ENCODE measurements at regions not wholly inside any gene's neighbourhood (a gene's known extent, or its start where the extent isn't known, plus 50 kb on each side); places are given as distances from the start of the nearest gene placed in this dataset.

DNA sequence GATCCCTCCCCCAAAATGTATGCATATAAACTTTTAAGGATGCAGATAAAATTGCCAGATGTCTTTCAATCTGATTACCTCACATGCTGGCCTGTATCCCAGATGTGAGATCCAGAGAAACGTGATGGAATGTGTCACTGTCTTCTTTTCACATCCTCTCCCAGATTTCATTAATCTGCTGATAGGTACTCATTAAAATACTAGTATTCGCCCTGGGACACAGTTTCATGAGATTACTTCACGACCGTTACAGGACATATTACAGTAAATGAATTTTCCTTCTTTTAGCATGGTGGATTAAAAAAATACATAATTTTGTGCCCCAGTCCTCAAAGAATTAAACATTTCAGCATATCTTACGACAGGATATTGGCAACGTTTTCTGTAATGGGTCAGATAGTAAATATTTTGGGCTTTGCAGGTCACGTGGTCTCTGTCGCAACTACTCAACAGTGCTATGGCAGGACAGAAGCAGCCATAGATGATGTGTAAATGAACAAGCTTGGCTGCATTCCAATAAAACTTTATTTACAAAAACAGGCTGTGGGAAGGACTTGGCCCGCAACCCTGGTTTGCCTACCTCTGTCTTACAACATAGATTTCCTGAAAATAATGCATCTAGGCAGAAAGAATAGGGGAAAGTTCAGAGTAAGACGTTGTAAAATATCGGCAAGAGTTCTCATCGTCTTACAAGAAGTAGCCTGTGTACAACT, 156.0 kb upstream of the DIO3 start:
- in situ Hi-C loops (cut with MboI; ENCODE audit: low sequenced_read_pairs): no loop called here

DNA sequence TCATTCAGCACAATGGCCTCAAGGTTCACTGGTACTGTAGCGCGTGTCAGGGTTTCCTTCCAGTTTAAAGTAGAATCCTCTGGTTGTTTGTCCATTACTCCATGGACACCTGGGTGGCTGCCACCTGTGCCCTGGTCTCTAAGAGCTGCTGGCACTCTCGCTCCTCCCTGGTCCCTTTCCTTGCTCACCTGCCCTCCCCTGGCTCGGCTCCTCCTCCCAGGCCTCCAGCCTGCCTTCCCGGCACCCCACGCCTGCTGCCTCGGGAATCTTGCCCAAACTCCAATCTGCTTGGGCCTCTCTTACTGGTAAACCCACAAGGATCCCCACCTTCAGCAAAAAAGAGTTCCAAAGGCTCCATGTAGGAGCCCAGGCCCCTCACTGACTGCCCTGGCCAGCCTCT, 154.4 kb upstream of the DIO3 start:
- in situ Hi-C loops (cut with MboI; ENCODE audit: low sequenced_read_pairs): no loop called here

DNA sequence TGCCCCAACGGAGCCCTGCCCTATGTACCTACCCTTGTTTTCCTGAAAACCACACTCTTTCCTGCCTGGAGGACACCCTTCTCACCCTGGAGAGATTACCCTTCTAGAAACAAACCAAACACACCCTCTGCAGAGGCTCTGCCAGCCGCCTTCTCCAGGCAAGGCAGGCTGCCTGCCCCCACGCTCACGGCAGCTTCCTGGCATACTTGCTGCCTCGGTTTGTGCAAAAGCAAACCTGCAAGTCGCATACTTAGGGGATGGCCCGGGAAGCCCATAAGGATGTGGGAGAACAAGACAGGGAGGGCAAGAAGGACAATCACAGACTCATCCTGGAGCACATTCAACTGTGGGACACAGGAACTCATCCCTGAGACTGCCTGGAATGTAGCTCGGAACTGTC, 154.0 kb upstream of the DIO3 start:
- in situ Hi-C loops (cut with MboI; ENCODE audit: low sequenced_read_pairs): no loop called here

DNA sequence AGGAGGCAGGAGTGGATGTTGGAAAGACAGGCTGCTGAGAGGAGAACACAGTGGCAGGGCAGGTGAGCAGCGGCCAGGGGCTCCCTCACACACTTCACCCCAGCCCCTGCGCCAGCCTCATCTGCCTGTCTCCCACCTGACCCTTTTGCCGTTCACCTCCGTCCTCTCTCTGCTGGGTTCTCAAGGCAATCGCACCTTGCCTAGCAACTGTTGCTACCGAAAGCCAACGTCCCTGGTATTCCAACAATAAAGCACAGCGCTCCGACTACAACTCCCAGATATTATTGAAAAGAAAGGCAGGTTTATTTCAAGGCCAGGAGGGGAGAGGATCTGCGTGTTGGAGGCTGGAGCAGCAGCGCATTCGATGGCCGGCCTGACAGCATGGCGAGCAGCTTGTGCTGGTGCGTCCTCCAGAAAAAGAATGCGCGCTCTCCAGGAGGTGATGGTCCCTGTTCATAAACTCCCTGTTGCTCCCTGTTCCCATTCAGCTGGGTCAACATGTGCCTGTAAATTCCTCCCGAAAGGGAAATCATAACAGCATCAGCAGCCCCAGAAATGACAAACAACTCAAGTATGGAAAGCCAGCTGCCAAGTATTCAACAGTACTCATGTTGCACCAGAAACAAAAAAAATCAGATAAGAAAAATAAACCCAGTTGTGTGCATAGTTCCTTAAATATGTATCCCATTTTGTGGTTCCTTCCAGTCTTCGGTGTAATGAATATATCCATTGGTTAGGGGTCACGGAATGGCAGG, 153.0 kb upstream of the DIO3 start:
- in situ Hi-C loops (cut with MboI; ENCODE audit: low sequenced_read_pairs): no loop called here

DNA sequence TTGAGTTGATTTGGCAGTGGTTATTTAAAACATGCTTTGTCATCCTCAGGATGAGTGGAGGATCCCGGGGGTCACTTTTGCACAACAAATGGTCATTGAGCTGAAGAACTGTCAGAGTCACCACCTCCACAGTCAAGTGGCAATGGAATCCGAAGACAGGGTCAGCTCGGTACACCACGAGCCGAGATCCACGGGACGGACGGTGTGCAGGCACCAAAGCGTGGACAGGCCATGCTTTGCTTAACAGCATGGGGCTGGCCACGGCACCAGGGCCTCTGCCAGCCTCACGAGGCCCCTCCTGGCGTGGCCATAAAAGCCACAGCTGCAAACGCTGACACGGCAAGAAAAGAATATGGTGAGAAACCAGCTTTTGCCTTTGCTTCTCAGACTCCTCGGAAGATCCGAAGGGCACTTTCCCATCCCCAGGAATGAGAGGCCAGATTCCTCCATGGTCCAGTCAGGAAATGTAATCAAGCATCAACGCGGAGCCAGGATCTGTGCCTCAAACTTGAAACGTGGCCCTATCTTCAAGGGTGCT, 152.2 kb upstream of the DIO3 start:
- in situ Hi-C loops (cut with MboI; ENCODE audit: low sequenced_read_pairs): no loop called here

DNA sequence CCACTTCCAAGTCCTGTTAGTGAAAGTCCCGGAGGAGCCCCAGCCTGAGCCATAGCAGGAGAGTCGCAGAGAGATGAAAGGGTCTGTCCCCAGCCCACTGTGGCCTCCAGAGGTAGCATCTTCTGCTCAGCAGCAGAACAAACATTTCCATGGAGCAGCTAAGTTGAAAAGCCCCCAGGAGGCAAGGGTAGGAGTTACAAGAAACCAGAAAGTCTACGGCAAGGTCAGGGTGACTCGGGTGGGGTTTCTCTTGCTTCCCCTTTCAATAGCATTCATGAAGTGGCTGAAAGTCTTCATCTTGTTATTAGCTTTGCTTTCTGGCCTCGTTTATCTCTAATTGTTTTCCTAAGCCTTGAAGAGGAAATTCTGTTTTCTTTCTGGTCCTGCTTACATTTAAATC, 151.2 kb upstream of the DIO3 start:
- in situ Hi-C loops (cut with MboI; ENCODE audit: low sequenced_read_pairs): no loop called here

DNA sequence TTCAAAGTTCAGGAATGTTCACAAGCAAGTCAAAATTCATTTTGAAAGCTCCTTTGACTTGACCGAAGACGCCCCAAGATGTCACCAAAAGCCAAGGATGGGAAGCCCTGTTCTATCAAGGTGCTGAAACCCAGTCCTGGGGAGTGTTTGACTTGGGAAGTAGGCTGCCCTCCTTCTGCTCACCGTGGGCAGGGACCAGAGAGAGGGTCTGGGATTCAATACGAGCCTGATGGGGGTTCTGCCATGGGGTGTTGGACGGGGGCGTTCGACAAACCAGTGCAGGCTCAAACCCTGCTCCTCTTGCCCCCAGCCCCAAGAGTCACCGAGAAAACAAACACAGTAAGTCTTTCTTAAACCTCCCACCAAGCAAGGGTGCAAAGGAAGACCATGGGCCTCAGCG, 150.1 kb upstream of the DIO3 start:
- in situ Hi-C loops (cut with MboI; ENCODE audit: low sequenced_read_pairs): no loop called here

DNA sequence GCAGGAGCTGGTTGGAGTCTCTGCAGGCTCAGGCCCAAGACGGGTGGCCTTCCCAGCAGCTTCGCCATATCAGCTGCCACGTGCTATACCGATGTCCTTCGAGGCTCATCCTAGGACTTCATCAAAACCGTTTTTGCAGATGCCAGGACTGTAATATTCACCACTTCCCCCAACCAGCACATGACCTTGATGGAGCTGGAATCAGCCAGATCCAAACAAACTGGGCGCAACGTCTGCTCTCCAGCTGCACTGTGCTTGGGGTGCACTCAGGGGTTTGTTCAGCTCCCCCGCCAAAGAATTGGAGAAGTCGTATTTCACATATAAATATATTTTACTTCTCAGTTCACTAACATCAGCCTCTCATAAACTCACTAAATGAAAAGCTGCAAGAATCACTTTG, 149.5 kb upstream of the DIO3 start:
- in situ Hi-C loops (cut with MboI; ENCODE audit: low sequenced_read_pairs): no loop called here

DNA sequence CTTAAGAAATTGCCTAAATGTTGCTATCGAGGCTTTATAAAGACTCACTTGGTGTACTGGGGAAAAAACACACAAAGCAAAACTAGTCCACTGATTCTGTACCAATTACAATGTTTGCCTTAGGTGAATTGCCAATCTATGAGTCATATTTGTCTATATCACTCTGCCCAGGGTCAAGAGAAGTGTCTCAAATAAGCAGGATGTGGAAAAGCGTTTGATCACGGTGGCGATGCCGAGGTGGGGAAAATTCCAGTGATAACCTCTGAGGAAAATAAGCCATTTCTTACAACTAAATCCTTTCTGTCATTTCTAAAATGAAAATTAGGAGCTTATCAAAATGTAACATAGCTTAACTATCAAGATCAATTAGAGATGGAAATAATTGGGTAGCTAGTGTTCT, 148.6 kb upstream of the DIO3 start:
- in situ Hi-C loops (cut with MboI; ENCODE audit: low sequenced_read_pairs): no loop called here

DNA sequence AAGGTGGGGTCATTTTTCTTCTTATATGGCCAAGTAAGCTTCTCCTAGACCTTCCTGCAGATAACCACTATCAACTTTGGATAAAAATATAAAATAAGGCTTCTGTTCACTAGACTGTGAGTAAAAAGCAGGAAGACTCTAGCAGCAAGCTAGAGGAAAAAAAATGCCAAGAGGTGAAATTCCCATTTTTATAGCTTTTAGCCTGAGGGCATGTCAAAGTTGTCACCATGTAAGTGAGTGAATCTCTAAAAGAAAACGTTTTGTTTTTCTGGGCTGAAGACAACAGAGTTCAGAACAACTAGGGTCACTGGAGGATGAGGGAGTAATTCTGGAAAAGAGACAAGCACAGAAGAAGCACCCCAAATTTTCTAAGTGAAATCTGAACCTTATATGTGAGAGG, 143.9 kb upstream of the DIO3 start:
- in situ Hi-C loops (cut with MboI; ENCODE audit: low sequenced_read_pairs): no loop called here

DNA sequence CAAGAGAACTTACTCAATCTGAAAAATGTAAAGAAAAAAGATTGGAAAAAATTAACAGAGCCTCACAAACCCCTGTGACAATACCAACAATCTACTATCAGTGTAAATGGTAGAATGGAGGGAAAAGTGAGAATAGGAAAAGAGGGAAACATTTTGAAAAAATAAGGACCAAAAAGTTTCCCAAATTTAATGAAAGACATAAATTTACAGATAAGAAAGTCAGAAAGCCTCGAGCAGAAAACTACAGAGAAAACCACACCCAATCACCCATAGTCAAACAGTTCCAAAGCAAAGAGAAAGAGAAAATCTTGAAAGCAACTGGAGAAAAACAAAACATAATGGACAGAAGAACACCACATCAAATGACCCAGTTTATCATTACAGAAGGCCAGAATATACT, 142.7 kb upstream of the DIO3 start:
- in situ Hi-C loops (cut with MboI; ENCODE audit: low sequenced_read_pairs): no loop called here

DNA sequence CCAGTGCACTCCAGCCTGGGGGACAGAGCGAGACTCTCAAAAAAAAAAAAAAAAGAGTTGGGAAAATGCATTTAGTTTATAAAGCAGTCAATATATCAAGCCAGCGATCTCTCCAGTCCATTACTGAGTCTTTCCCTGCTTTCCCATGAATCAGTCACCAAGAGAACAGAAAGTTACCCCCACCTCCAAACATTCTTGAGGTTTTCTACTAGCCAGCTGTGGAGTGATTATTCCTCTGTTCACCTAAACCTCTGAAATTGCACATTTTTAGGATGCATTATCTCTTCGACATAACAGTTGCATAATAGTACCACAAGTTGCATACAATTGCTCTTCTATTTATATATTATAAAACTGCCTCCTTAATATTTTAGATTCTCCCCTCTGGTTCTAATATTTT, 134.8 kb upstream of the DIO3 start:
- in situ Hi-C loops (cut with MboI; ENCODE audit: low sequenced_read_pairs): no loop called here

DNA sequence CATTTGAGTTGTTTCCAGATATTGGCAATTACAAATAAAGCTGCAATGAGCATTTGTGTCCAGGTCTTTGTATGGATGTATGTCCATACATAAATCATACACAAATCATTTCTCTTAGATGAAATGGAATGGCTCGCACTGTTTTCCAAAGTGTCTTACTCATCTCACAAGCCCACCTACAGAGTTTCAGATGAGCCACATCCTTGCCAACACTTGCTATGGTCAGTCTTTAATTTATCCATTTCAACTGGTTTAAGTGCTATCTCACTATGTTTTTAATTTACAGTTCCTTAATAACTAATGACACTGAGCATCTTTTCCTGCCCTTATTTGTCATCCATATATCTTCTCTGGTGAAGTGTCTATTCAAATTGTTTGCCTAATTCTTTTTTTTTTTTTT, 132.9 kb upstream of the DIO3 start:
- in situ Hi-C loops (cut with MboI; ENCODE audit: low sequenced_read_pairs): no loop called here

DNA sequence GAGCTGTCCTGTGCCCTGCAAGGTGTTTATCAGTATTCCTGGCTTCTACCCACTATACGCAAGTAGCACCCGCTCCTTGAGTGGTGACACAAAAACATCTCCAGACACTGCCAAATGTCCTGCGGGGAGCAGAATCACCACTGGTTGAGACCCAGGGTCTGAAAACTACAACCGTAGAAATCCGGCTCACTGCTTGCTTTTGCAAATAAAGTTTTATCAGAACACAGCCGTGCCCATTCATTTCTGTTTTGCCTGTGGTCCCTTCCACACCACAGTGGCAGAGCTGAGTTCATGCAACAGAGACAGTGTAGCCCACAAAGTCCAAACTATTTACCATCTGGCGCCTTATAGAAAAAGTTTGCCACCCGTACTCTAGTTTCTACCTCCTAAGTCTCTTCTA, 125.7 kb upstream of the DIO3 start:
- in situ Hi-C loops (cut with MboI; ENCODE audit: low sequenced_read_pairs): no loop called here

DNA sequence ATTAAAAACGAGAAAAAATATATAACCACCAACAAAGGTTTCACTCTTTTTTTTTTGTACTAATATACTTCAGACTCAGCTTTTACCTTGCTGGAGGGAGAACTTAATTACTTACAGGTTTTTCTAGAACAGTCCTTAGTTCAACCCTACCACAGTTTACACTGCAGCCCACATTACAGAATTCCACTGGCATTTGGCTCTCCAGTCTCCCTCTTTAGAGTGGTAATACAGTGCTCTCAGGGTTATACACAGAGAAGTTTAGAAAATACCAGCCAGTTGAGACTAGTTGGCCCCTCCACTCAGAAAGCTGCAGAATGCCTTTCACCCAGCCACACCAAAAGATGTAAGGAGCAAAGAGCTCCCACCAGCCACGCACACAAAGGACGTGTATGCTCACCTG, 122.3 kb upstream of the DIO3 start:
- in situ Hi-C loops (cut with MboI; ENCODE audit: low sequenced_read_pairs): no loop called here

DNA sequence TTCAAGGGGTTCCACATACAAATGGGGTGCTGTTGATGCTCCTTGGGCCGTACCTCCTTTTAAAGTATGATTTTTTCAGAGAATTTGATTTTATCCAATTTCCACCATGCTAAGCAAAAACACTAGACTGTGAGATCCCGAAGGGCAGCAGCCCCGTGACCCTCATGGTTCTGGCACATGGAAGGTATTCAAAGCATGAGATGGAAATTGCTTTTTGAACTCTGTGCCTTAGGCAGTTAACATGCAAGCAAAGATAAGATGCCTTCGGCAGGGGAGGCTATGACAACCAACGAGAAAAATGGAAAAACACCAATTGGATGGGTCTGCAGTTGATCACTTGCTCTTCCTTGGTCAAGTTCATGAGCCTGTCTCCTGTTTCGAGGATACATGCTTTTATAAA, 120.8 kb upstream of the DIO3 start:
- in situ Hi-C loops (cut with MboI; ENCODE audit: low sequenced_read_pairs): no loop called here

DNA sequence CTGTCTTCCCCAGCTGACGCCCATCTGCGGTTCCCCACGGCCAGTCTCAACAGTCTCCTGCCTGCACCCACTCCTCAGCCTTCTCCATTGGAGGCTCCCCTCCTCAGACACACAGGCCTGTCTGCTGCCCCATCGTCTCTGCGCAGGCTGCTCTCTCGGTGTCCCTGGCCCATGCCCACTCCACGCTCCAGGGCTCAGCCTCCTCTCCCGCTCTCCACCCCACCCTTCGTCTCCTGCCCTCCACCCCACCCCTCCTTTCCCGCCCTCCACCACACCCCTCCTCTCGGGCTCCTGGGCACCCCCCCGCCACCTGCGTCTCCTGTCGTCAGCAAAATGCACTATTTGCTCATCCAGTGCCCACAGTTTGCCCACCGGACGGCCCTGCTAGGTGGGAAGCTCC, 119.6 kb upstream of the DIO3 start:
- in situ Hi-C loops (cut with MboI; ENCODE audit: low sequenced_read_pairs): no loop called here

DNA sequence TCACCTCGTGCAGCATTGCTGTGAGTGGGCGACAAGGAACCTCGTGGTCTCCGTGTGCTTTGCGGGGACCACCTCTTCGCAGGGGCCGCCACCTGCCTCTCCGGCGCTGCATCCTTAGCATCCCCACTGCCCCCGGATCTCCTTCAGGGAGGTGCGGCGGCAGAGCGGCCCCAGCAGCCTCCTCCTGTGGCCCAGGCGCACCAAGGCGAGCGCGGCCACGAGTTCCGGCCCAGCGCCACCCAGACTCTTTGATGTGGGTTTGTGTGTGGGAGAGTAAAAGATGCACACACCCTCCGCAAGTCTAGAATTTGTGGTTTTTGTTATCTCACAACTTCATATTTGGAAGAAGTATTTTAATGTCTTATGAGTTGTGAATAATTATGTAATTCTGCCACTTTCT, 118.8 kb upstream of the DIO3 start:
- in situ Hi-C loops (cut with MboI; ENCODE audit: low sequenced_read_pairs): no loop called here

DNA sequence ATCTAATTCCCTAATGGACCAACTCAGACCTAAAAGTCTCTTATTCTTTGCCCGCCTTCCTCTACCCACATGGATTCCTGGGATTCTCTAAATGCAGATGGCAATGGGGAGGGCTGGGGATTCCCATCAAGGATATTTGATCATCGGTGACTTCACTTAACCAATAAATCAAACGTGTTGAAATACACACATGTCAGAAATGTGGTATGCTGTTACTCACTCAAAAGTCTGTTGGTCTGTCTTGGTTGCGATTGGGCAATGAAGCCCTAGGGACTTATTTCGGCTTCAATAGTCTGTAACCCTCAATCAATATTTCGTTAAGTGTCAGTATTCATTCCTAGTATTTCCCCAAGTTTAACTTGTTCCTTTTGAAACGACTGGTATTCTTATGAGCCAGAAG, 117.2 kb upstream of the DIO3 start:
- in situ Hi-C loops (cut with MboI; ENCODE audit: low sequenced_read_pairs): no loop called here

DNA sequence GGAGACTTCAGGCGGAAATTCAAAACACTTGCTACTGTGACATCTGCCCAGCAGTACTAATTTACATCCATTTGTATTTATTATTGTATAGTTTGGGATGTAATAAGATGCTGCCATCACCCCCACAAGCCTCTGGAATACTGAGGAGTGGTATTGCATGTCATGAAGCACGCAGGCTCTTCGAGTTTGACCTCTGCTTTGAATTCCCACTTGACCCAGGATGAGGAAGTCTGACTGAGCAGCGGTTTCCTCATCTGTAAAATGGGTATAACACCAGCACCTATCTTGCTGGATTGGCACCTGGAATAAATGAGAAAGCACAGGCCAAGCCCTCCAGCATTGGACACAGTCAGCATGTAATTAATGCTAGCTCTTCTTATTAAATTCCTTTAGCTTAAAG, 116.0 kb upstream of the DIO3 start:
- in situ Hi-C loops (cut with MboI; ENCODE audit: low sequenced_read_pairs): no loop called here

DNA sequence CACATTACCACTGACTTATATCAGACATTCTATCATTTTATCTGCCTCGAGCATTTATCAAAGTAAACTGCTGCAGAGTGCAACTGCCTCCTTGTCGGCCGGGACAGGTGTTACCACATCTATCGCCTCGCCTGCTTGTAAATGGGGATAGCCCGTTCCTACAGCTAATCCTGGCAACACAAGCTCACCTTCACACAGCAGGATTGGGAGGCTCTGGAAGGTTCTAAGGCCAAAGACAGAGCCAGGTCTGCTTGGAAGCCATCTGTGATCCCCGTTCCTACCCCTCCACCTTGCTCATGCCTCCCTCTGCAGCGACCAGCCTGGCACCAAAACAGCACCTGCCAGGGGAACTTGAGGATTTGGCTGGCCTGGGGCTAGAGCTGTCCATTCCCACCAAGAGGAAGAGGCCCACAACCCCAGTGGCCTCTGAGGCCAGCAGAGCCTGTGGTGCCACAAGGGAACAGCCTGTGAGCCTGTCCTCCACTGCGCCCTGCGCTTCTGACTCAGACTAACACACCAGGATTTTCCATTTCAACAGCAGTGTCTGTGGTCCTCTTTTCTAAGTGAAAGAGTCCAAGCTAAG, 114.8 kb upstream of the DIO3 start:
- in situ Hi-C loops (cut with MboI; ENCODE audit: low sequenced_read_pairs): no loop called here

DNA sequence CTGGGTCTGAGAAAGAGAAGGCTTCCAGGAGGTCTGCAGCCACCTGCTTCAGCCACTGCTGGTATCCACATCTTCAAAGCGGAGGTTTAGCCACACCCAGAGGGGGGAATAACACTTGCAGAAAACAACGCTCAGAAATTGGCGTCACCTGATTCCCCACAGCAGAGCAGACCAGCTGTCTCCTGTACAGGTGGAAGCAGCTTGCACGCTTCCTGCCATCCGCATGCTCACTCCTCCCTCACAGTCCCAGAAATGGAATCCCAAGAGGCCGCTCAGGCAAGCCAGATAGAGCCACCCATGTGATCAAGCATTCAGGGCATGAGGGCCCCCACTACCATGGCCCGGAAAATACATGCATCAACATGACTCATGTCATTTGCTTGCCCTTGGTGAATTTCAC, 112.2 kb upstream of the DIO3 start:
- in situ Hi-C loops (cut with MboI; ENCODE audit: low sequenced_read_pairs): no loop called here

Data from HL-60/S4 (cell line).